GM10266 (cell line): ENCODE measurements at regions not wholly inside any gene's neighbourhood (a gene's known extent, or its start where the extent isn't known, plus 50 kb on each side); places are given as distances from the start of the nearest gene placed in this dataset.

Experiments used
- DNase-seq: peaks from one replicate; pipeline ENCODE4 v3.0.0; 2012; ENCODE audit errors: extremely low spot score
- TF ChIP-seq, protein P1 (sequence below): IDR thresholded peaks from 2 replicates; pipeline ENCODE4 v1.5.1; 2012; ENCODE audit warnings: mild to moderate bottlenecking, low read depth; ENCODE audit not compliant: control insufficient read depth, insufficient read depth; ENCODE audit errors: missing control alignments

DNA sequence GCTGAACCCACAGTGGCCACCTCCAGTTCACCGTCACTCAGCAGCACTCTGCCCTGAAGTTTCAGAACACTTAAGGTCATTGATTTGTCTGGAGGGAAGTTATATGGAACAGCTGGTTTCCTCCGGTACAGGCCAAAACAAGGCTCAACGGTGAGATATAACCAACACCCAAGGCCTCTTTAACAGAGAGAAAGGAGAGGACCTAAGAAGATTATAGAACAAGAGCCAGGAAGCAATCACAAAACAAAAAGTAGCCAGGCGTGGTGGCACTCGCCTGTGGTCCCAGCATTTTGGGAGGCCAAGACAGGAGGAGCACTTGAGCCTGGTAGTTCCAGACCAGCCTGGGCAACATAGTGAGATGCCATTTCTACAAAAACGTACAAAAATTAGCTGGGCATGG, 290.7 kb downstream of the SKIDA1 start:
- TF ChIP-seq, protein P1, sequence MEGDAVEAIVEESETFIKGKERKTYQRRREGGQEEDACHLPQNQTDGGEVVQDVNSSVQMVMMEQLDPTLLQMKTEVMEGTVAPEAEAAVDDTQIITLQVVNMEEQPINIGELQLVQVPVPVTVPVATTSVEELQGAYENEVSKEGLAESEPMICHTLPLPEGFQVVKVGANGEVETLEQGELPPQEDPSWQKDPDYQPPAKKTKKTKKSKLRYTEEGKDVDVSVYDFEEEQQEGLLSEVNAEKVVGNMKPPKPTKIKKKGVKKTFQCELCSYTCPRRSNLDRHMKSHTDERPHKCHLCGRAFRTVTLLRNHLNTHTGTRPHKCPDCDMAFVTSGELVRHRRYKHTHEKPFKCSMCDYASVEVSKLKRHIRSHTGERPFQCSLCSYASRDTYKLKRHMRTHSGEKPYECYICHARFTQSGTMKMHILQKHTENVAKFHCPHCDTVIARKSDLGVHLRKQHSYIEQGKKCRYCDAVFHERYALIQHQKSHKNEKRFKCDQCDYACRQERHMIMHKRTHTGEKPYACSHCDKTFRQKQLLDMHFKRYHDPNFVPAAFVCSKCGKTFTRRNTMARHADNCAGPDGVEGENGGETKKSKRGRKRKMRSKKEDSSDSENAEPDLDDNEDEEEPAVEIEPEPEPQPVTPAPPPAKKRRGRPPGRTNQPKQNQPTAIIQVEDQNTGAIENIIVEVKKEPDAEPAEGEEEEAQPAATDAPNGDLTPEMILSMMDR, result no peak
- DNase-seq, result no peak

DNA sequence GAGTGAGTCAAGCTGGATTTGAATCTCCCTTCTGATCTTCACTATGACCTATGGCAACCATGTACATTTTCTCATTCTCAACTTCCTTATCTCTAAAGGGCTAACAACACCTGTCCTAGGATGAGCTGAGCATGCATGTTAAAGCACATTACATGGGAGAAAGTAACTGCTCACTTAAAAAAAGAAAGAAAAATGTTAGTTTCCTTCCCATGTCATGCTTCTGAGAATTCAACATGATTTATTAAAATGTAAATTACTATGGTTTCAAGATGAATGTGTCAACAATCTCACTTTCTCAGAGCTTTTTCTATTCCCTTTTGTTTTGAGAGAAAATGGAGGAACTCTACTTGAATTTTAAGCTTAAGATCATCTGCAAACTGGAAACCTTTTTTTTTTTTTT, 295.3 kb downstream of the SKIDA1 start:
- no peak for DNase-seq
- TF ChIP-seq, protein P1, result no peak

DNA sequence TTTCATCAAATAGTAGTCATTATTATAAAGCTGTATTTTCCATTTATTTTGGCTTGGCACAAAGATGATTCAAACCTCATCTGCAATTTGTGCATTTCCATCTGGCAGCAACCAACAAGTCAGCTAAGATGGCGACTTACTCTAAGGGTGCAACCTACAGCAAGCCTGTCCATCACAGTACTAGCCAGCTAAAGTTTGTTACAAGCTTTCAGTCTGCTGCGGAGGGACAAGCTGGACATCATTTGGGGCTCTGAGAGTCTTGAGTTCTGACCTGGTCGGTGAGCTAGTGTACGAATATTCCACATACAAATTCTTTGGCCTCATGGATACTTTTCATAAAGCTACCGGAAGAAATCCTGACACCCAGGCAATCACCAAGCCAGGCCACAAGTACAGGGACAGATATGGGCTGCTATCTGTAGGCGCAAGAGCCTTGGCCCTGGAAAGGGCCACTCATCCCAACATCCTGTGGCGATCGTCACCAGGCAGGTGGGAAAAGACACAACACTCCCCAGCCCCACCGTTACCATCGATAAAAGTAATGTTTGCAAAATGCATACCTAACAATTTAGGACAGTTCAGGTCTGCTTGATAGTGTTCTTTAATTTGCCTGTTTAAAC, 307.6 kb downstream of the SKIDA1 start:
- TF ChIP-seq, protein P1, result no peak
- DNase-seq, result no peak

DNA sequence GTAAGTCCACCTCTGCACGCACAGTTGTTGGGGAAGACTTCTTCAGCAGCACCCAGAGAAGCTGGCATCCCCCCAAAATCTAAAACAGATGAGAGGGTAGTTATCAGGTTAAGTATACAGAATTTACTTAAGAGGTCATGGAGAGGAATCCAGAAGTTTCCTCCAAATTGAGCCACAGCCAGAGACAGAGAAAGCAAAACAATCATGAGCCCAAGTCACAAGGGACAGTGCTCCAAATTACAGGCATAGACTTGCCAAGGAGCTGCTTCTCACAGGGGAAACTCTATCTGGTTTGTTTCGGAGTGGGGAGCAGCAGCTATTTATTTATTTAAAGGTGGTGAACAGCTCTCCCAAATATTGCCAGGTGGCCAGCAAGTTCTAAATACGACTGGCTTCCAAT, 308.4 kb downstream of the SKIDA1 start:
- no peak for DNase-seq
- TF ChIP-seq, protein P1, result no peak

DNA sequence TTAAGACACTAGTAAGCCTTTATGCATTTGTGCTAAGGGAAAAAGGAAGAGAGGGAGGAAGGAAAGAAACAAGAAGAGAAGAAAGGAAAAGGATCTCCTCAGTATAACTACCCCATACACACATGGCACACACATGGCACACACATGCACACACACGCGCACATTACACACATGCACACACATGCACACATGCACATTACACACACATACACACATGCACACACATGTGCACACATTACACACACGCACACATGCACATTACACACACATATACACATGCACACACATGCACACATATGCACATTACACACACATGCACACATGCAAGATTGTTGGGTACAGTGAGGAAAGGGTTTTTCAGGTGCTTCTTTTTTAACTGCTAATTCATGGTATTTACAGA, 311.2 kb downstream of the SKIDA1 start:
- DNase-seq, result no peak
- TF ChIP-seq, protein P1, result no peak

DNA sequence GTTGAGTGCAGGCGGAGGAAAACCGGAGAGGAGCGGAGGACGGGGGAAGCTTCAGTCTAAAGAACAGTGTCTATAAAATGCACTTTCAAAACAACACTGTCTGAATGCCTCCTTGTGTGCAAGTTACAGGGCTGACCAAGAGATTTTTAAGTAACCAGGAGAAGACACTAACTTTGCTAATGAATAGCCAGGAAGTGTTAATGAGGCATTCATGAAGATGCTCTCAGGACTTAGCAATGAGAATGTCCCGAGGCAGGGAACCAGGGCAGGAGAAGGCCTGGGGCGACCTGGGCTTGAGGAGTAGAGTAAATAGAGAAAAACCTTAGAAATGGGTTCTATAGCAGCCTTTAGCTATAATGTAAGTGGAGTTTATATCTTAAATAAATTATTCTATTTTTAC, 312.1 kb downstream of the SKIDA1 start:
- TF ChIP-seq, protein P1, result no peak
- no peak for DNase-seq

DNA sequence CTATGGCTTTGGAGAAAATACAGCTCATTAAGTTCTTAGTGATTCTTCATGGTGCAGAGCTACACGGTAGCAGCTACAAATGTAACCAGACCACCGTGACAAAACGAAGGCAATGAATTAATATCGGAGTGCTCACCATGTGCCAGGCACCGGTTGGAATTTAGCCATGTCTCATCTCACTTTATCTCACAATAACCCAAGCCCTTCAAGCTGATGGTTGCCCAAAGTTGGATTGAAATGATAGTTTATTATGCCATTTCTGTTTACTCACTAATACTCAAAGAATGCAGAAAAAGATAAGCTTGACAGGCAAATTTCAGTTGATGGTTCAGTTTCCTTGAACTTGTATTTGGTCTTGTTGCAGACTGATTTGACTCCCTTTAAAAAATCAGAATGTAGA, 312.6 kb downstream of the SKIDA1 start:
- no peak for DNase-seq
- TF ChIP-seq, protein P1, result no peak
